ENCODE measurements at regions not wholly inside any gene's neighbourhood (a gene's known extent, or its start where the extent isn't known, plus 50 kb on each side); places are given as distances from the start of the nearest gene placed in this dataset.

DNA sequence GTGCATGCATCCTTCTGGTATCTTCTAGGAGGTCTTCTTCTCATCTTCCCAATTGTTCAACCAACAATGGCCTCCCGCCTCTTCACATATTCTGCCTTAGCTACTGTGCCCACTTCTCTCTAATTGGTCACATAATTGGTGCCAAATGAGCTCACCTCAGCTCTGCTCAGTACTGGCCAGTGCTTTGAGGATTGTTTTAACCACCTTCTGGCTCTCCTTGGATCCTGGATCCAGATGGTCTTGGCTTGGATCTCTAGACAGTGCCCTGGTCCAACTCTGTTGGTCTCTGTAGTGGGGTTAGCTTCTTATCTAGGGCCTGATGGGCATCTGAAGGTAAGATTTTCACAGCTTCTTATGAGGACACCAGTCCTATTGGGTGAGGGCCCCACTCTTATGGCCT is 820.8 kb downstream of the TYW1 start:
- Histone ChIP-seq H2BK12ac (ENCODE audit: low read depth, low read length) (no peak overlapping the region), H4K91ac (replicated peaks; ENCODE audit: insufficient read length, low read length) (no peak overlapping the region), H3K23me2 (ENCODE audit: low read depth, low read length) (no peaks in the 10 kb centered on the region), H2AK5ac (ENCODE audit: low read depth, low read length) (no peak overlapping the region), H3K36me3 (ENCODE audit: control insufficient read depth in 2 of 4, insufficient read depth in 4 of 4, low read length in 3 of 4) (no peaks in the 10 kb centered on the region), H3K23ac (ENCODE audit: insufficient read length) (no peak overlapping the region), H3K27me3 (replicated peaks in 1 of 4; ENCODE audit: control insufficient read depth in 3 of 4, extremely low read depth in 1 of 4, insufficient read depth in 3 of 4, low read length in 3 of 4) (no peaks in the 10 kb centered on the region), H2BK20ac (ENCODE audit: low read length) (no peak overlapping the region), H2BK5ac (ENCODE audit: low read depth, low read length) (no peak overlapping the region), H3K4me1 (replicated peaks in 1 of 4; ENCODE audit: control insufficient read depth in 3 of 4, insufficient read depth in 4 of 4, low read length in 3 of 4) (no peaks in the 10 kb centered on the region), H3K4ac (replicated peaks; ENCODE audit: insufficient read length, low read depth, low read length) (no peak overlapping the region), H3K9me3 (ENCODE audit: insufficient read depth in 2 of 2, low read depth in 1 of 2, low read length in 1 of 2) (no peaks in the 10 kb centered on the region), H3K27ac (ENCODE audit: low read depth, low read length) (no peak overlapping the region), H3K14ac (ENCODE audit: insufficient read length) (no peak overlapping the region), H3K79me2 (ENCODE audit: control insufficient read depth in 1 of 2, insufficient read depth in 2 of 2, low read length in 2 of 2) (no peaks in the 10 kb centered on the region), H4K20me1 (replicated peaks in 1 of 2; ENCODE audit: control insufficient read depth in 1 of 2, insufficient read depth in 2 of 2, low read length in 2 of 2) (no peaks in the 10 kb centered on the region), H3K18ac (ENCODE audit: extremely low read depth, low read length) (no peak overlapping the region), H4K8ac (ENCODE audit: extremely low read depth, insufficient read depth, low read length) (no peak overlapping the region), H4K5ac (ENCODE audit: insufficient read length, low read depth, low read length) (no peak overlapping the region), H3K4me2 (ENCODE audit: insufficient read depth in 1 of 2, low read depth in 2 of 2, low read length in 2 of 2) (no peak overlapping the region), H2BK120ac (replicated peaks; ENCODE audit: low read depth, low read length) (no peak overlapping the region), H2AFZ (ENCODE audit: low read length) (no peak overlapping the region), H3K4me3 (ENCODE audit: extremely low read depth in 1 of 4, insufficient read depth in 2 of 4, low read depth in 3 of 4, low read length in 4 of 4) (no peak overlapping the region), H3K9ac (replicated peaks in 1 of 4; ENCODE audit: extremely low read depth in 1 of 4, low read depth in 3 of 4, low read length in 3 of 4) (no peak overlapping the region), H2BK15ac (ENCODE audit: low read length) (no peak overlapping the region), H3K79me1 (ENCODE audit: low read depth, low read length) (no peaks in the 10 kb centered on the region), H3K56ac (replicated peaks; ENCODE audit: insufficient read length, low read depth, low read length) (no peak overlapping the region)
- WGBS, 2 experiments (ENCODE audit: extremely low coverage in 1 of 2, insufficient coverage in 1 of 2, insufficient read length in 1 of 2, insufficient replicate concordance in 2 of 2, low coverage in 1 of 2, low lambda C conversion rate in 2 of 2, missing lambda C conversion rate in 1 of 2): 92% methylated on average over 1 of the region's 1 CpG; no CpG with 5 or more reads in 1 of the 2 experiments
- ChIA-PET POLR2A (ENCODE audit: partially characterized antibody) (no interaction called here), CTCF (ENCODE audit: partially characterized antibody) (interaction anchor here (0.9 kb wide), 1 partner anchor 439 kb away, joined by 4 read pairs; no protein-coding TSS in a partner anchor)
- DNase-seq (ENCODE audit: low read depth in 1 of 2, low spot score in 2 of 2): no peak
- no peak for TF ChIP-seq BACH1 (IDR thresholded peaks at IDR 0.05; ENCODE audit: low read length)
- TF ChIP-seq SAP30 (IDR thresholded peaks at IDR 0.05; ENCODE audit: insufficient read depth, insufficient replicate concordance, low read length): no peak
- no peak for FAIRE-seq

Measured in H1 (cell line).